WTC11 (cell line): ENCODE measurements at regions not wholly inside any gene's neighbourhood (a gene's known extent, or its start where the extent isn't known, plus 50 kb on each side); places are given as distances from the start of the nearest gene placed in this dataset.

ENCODE experiments used
- CTCF ChIP-seq: fragments of 200-600 bp; IDR thresholded peaks from 2 replicates; pipeline ENCODE4 v1.8.0; 2022; ENCODE audit warnings: antibody characterized with exemption
- E2F1 ChIP-seq: sonication (generic); formaldehyde crosslinking; IDR thresholded peaks from 2 replicates; pipeline ENCODE4 v1.8.0; 2022; ENCODE audit warnings: mild to moderate bottlenecking, missing genetic modification reagents
- EMX1 ChIP-seq: fragments of 250-450 bp; sonication (Bioruptor Pico); IDR thresholded peaks from 2 replicates; pipeline ENCODE4 v1.8.0; 2021; ENCODE audit warnings: mild to moderate bottlenecking
- FOXJ3 ChIP-seq: sonication (generic); formaldehyde crosslinking; IDR thresholded peaks from 2 replicates; pipeline ENCODE4 v1.9.0; 2021; ENCODE audit warnings: missing genetic modification reagents, mild to moderate bottlenecking, borderline replicate concordance
- HMGA2 ChIP-seq: fragments of 250-450 bp; sonication (Bioruptor Pico); IDR thresholded peaks from 2 replicates; pipeline ENCODE4 v1.4.0; 2021; ENCODE audit warnings: mild to moderate bottlenecking, moderate library complexity
- ZNF423 ChIP-seq: fragments of 250-450 bp; sonication (Bioruptor Pico); IDR thresholded peaks from 2 replicates; pipeline ENCODE4 v2.1.2; 2022; ENCODE audit warnings: mild to moderate bottlenecking, moderate library complexity
- TF ChIP-seq, protein P1 (sequence below): sonication (generic); formaldehyde crosslinking; conservative IDR thresholded peaks from 2 replicates; pipeline ENCODE4 v1.8.1; 2022; ENCODE audit warnings: mild to moderate bottlenecking, missing genetic modification reagents
- TF ChIP-seq, protein P2 (sequence below): sonication (generic); formaldehyde crosslinking; IDR thresholded peaks from 2 replicates; pipeline ENCODE4 v1.8.0; 2022; ENCODE audit warnings: mild to moderate bottlenecking, missing genetic modification reagents

- TF ChIP-seq EMX1 (CRISPR knock-in tag) = no peak
- no peak for TF ChIP-seq CTCF
- TF ChIP-seq E2F1 (CRISPR knock-in tag) = no peak
- TF ChIP-seq ZNF423 (CRISPR knock-in tag) = no peak
- TF ChIP-seq, protein P1, sequence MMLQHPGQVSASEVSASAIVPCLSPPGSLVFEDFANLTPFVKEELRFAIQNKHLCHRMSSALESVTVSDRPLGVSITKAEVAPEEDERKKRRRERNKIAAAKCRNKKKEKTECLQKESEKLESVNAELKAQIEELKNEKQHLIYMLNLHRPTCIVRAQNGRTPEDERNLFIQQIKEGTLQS (CRISPR knock-in tag) = no peak
- TF ChIP-seq, protein P2, sequence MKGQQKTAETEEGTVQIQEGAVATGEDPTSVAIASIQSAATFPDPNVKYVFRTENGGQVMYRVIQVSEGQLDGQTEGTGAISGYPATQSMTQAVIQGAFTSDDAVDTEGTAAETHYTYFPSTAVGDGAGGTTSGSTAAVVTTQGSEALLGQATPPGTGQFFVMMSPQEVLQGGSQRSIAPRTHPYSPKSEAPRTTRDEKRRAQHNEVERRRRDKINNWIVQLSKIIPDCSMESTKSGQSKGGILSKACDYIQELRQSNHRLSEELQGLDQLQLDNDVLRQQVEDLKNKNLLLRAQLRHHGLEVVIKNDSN (CRISPR knock-in tag) = no peak
- no peak for TF ChIP-seq FOXJ3 (CRISPR knock-in tag)
- no peak for TF ChIP-seq HMGA2 (CRISPR knock-in tag)
Measured at GRCh38 chr5:56530626-56531138, 284.7 kb upstream of the MAP3K1 start.
